NCI-H2227 (cell line): ENCODE measurements at regions not wholly inside any gene's neighbourhood (a gene's known extent, or its start where the extent isn't known, plus 50 kb on each side); places are given as distances from the start of the nearest gene placed in this dataset.
"Not testable (repeated sequence)": the region's sequence is repeated elsewhere in the genome, so short reads cannot be mapped to it uniquely, and the experiment has no call there.

Experiments
- DNase-seq: peaks from one replicate; lab custom pipeline; 2025; ENCODE audit not compliant: unreplicated experiment; lab: John Stamatoyannopoulos, UW

GRCh38 chr19:57026476-57026875, 93.3 kb upstream of the USP29 start:
- no peak for DNase-seq

DNA sequence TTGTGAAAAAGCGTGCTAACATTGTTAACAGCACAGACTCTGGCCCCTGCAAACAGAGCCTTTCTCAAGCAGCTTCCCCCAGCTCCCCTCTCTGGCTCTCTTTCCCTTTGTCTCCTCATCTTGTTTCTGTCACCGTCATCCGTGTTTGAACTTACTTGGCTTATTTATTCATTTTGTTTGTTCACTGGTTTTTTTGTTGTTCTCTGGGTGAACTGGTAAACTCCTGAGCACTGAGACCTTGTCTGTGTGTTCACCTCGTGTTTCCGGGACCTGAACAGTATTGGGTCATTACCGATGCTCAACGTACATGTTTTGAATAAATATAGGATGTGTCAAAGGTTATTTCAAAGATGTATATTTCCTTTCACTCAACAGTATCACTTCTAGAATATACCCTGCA, 92.4 kb upstream of the USP29 start:
- no peak for DNase-seq

DNA sequence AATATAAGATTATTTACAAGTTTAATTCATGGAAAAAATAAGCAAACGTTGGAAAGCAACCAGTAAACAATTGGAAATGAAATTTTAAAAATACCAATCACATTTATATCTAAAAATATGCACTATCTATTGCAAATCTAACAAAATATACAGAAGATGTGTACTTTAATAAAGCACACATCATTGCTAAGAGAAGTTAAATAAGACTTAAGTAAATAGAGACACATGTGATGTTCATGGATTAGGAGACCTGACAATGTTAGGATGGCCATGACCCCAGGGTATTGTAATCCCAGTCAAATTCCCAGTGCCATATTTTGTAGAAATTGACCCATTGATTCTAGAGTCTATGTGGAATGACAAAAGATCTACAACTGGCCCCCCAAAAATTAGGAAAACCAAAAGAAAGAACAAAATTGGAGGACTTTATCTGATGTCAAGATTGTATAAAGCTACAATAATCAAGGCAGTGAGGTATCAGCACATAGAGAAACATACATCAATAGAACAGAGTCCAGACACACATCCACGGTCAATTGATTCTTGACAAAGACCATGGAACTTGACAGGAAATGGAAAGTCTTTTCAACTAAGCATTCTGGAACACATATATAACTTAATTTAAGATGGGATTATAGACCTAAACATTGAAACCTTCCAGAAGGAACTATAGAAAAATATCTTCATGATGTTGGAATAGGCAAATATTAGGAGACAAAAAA, 90.8 kb upstream of the USP29 start:
- DNase-seq = no peak

GRCh38 chr19:57031106-57031505, 88.7 kb upstream of the USP29 start:
- DNase-seq = peak; percentile 41

GRCh38 chr19:57033576-57033975, 86.2 kb upstream of the USP29 start:
- DNase-seq = peak; percentile 44

DNA sequence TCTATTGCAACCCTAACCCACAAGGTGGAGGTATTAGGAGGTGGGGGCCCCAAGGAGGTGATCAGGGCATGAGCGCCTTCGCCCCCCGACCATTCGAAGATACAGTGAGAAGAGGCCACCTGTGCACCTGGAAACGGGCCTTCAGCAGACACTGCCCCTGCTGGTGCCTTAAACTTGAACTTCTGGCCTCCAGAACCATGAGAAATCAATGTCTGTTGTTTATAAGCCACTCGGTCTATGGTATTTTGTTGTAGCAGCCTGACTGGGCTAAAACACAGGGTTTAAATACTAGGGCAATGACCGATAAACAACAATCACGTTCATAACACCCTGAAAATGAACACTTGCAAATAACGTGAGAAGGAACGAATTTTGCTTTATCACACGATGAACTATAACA, 85.2 kb upstream of the USP29 start:
- DNase-seq = no peak

DNA sequence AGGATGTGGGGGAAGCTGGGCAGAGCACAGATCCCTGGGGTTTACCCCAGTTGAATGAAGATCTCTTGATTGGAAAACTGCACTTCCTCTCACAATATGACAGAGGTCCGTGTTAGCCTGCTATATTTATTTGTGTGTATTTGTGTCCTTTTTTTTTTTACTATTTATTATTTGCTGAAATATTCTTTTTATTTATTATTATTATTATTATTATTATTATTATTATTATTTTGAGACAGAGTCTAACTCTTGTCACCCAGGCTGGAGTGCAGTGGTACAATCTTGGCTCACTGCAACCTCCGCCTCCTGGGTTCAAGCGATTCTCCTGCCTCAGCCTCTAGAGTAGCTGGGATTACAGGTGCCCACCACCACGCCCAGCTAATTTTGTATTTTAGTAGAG, 84.0 kb upstream of the USP29 start:
- DNase-seq = not testable (repeated sequence)

GRCh38 chr19:57037556-57037955, 82.2 kb upstream of the USP29 start:
- no peak for DNase-seq

DNA sequence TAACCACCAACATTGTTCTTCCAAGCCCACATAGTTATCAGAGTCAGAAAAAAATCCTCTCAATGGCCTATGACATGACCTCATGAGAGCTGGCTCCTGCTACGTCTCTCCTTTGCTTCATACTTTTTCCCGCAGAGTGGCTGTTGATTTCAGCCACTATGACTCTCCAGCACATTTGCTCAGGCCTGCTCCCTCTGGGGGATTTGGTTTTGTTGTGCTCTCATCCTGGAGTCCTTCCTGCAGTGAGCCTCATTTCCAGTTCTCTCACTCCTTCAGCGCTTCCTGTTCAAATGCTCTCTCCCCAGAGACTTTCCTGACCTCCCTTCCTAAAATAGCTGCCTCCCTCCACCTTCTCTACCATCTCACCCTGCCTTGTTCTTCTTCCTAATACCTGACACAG, 72.0 kb upstream of the USP29 start:
- no peak for DNase-seq

GRCh38 chr19:57050863-57051262, 68.9 kb upstream of the USP29 start:
- DNase-seq = no peak

- DNase-seq = no peak
These were observed 67.7 kb upstream of the USP29 start for GRCh38 chr19:57052081-57052480.

DNA sequence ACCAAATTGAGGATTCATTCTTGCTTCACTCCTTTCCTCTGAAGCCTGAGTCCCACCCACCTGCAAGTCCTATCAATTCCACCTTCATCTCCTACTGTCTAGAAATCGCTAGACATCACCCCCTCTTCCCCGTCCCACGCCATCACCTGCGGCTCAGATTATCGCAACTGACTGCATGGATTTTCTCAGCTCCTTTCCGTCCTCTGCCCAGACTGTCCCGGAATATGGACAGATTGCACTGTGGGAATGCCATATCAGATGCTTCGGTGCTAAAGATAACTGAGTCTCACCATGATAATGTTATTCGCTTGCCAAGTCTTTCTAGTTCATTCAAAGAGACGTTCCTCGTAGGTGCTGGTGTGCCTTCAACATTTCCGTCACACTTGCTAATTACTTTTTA, 66.4 kb upstream of the USP29 start:
- no peak for DNase-seq

DNA sequence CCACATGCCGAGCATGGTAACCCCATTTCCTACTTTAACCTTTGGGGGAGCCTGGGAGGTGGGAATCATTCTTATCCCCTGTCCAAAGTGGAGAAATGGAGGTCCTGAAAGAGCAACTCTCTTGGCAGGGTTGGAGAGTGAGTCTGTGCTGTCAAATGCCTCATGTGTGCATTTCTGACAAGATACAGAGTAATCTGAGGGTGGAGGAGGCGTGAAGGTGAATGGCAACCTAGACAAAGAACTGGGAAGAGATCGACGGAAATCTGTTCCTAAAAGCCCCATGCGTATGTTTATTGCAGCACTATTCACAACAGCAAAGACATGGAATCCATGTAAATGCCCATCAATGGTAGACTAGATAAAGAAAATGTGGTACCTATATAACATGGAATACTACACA, 63.8 kb upstream of the USP29 start:
- DNase-seq = no peak

DNA sequence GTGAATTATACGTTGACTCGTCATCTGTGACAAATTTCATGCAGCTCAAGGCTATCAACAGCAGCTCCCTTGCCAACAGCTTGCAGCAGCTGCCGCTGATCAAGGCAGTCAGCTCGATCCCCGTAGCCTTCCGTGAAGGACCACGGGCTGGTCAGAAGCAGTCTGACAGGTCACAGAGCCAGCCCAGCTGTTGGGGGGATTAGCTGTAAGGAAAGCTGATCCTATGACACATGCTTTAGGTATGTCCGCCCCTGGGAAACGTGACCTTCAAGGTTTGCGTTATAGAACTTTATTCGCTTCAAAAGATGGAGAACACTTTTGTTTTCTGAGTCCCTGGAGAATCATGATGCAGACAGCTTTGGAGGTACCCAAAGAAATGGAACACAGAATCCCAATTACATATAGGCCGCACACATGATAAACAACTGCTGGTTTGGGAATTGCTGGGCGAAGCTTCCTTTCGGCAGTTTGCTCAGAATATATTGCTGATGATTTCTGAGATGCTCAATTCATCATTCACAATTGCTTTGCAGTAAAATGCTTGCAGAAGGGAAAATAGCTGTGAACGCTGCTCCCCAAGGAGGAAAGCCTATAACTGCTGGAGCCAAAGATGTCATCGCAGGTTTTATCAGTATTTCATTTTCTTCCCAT, 62.6 kb upstream of the USP29 start:
- DNase-seq = peak; percentile 84

DNA sequence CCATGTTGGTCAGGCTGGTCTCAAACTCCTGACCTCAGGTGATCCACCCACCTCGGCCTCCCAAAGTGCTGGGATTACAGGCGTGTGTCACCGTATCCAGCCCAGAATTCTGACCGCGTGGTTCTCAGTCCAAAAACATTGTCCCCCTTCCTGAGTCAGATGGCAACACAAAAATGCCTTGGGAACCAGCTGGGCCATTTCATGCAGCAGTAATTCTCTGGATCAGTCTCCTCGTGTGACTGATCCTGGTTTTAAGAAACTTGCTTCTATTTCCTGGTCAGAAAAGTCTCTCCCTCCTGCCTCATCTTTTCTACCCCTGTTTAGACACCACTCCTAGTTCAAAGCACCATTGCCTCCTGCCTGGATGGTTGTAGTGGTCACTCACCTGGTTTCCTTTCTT, 60.9 kb upstream of the USP29 start:
- no peak for DNase-seq

- no peak for DNase-seq
These were observed 56.7 kb upstream of the USP29 start for GRCh38 chr19:57063070-57063469.

DNA sequence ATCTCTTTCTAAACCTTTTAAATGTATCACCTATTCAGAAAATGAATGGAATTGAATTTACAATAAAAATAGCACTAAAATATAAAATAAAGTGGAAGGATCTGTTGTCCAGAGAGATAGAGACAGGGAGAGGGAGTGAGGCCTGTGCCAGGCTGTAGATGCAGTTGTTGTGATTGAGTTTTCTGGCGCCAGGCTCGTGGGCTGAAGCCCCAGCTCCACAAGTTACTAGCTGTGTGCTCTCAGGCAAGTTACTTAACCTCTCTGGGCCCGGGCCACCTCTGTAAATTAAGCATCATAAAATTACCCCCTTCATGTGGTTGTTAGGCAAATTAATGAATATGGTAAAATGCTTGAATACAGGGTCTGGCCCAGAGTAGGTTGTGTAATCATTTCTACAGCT, 52.3 kb upstream of the USP29 start:
- DNase-seq = no peak

GRCh38 chr19:57068311-57068710, 51.5 kb upstream of the USP29 start:
- no peak for DNase-seq

DNA sequence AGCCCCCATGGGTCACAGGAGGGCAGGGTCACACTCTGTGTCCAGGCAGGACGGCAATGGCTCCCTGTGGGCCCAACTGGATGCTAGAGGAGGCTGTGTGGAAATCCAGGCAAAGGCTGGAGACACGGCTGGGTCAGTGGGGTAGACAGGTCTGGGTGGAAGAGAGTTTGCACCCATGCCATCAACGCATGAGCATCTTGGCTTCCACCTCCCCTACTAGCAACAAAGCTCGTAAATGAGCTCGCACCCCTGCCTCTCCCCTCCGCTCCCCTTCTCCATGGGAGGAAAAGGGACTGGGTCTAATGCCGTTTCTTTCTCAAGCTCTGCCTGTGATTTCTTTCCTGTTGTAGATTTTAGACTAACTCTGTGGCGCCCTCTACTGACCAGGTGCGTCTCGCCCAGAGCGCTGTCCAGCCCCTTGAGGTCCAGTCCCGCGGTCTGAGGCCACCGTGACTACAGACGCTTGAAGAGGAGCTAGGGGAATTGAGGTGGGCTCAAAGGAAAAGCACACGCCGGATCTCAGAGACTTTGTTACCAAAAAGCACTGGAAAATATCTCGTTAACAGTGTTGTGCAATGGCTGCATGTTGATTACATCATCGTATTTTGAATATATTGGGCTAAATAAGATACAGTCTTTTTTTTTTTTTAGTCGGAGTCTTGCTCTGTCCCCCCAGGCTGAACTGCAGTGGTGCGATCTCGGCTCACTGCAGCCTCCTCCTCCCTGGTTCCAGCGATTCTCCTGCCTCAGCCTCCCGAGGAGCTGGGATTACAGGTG, 50.7 kb upstream of the USP29 start:
- DNase-seq = peak; percentile 79
